Activated T-helper 1 cell treated with anti-CD3 and anti-CD28 coated beads, Interleukin-2, amount 50 U/mL, for 16 hours (primary cell): ENCODE measurements at regions not wholly inside any gene's neighbourhood (a gene's known extent, or its start where the extent isn't known, plus 50 kb on each side); places are given as distances from the start of the nearest gene placed in this dataset.

Experiments
- DNase-seq, 2 donors: peaks; one replicate each; pipeline ENCODE4 v3.0.0-alpha.2; 2020; ENCODE audit warnings: low read depth in 1 of 2, low spot score in 1 of 2

DNA sequence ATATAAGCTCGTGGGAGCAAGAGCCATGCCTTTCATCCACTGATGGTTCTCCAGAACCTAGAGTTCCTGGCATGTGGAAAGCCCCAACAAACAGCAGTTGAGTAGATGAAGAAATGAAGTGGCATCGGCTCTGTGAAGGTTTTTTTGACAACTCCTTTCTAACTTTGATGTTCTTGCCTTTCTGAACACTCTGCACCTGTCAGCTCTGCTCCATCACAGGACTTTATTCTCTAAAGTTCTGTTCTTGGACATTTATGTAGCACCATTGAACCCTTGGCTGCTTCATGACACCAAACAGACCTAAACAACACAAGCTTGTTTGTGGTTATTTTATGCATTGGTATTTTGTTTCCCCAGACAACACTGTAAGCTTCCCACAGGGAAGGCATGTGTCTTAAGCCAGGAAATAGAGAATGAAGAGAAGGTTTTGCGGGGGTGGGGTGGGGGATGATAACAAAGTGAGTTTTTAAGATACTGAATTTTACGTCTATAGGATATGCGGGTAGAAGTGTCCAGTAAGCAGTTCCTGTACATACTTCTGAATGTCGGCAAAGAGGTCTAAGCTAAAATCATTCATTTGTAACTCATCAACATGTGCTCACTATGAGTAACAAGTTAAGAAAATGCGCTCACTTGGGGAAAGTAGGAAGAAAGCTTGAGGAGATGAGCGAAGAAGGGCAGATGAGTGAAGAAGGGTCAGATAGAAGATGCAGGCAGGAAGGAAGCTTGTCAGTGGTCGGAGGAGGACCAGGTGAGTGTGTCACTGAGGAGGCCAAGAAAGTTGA lies 146.0 kb upstream of the PLEKHG7 start:
- no peak for DNase-seq

GRCh38 chr12:92556141-92556540 lies 146.6 kb upstream of the PLEKHG7 start:
- no peak for DNase-seq

GRCh38 chr12:92554158-92555073 lies 148.4 kb upstream of the PLEKHG7 start:
- no peak for DNase-seq

DNA sequence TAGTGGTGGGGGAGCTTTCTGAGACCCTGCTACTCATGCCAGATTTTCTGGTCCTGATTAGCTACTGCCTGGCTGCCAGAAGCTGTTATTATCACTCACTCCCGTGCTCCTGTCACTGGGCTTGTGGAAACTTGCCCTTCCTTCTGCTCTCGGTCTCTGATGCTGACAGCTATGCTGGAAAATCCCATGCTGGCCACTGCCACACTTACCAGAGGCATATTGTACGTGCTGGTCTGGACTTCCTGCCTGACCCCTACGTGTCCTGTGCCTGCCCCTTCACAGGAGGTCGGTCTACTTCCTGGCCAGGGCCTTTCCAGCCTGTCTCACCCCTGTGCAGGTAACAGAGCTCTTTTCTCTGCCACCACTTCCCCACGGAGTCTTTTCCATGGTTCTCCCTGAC lies 149.4 kb upstream of the PLEKHG7 start:
- DNase-seq: no peak

- DNase-seq: no peak
Measured at GRCh38 chr12:92552412-92553108, 150.2 kb upstream of the PLEKHG7 start.

- peak in 1 of 2 donors; percentile 9 for DNase-seq
Measured at GRCh38 chr12:92551853-92552397, 150.9 kb upstream of the PLEKHG7 start.

GRCh38 chr12:92551210-92551609 lies 151.6 kb upstream of the PLEKHG7 start:
- no peak for DNase-seq

DNA sequence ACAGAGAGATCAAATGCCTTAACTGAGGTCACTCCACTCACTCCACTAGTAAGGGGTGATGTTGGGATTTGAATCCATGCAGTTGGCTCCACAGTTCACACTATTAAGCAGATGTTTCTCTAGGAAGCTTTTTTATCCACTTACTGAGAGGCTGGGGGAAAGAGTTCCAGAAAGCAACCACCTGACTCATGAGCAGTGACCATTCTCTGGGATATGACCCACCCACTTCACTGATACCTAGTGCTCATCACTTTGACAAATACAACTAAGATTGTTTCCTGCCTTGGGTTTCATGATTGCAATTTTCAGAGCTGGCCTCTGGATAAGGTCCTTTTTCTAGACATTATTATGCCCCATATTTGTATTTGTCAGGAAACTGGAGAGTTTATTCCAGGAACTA lies 152.1 kb upstream of the PLEKHG7 start:
- DNase-seq: no peak

DNA sequence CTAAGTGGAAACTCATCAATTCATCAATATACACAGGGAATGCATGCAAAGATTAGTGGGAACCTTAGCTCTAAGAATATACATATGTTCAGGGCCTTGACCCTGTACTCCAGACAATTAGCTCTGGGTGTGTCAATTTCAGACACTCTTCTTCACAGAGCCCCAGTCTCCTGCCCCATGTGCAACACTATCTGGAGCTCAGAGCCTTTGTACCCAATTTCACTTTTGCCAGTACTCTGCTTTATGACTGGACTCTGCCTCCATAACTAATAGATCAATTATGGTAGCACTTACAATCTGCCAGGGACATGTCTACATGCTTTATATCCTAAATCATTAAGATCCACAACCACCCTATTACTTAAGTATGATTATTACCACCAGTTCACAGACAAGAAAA lies 152.5 kb upstream of the PLEKHG7 start:
- DNase-seq: no peak

DNA sequence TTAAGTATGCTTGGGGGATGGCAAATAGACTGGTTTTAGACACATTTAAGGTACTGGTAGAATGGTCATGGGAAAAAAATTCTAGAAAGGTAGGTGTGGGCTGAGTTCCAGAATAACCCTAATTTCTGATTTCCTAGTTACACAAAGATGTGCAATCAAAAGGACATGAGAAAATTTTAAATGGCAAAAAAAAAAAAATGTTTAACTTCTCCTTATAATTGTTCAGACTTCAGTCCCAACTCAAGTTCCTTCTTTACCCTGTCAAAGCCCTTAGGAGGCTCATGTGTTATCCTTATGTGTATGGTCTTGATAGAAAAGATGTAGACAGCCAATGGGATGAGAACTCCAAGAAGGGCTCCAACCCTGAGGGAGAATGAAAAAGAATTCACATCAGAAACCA lies 153.3 kb upstream of the PLEKHG7 start:
- no peak for DNase-seq

- DNase-seq: no peak
Measured at GRCh38 chr12:92547906-92548305, 154.9 kb upstream of the PLEKHG7 start.

GRCh38 chr12:92547420-92547819 lies 155.4 kb upstream of the PLEKHG7 start:
- no peak for DNase-seq

- DNase-seq: no peak
Measured at GRCh38 chr12:92546635-92547348, 156.0 kb upstream of the PLEKHG7 start.

DNA sequence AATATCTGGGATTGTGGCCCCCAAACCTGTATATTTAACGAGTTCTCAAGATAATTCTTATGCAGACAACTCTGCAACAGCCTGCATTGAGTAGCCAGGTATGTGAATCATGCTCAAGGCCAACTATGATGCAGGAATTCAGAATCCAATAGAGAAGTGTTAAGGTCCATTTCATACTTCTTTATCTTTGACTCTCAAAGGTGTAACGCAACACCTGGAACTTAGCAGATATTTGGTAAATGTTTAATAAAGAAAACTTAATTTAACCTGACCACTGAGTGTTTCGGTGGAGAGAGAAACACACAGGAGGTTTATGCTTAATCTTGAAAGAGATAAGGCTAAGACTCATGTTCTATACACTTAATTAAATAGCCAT lies 156.5 kb upstream of the PLEKHG7 start:
- DNase-seq: no peak

DNA sequence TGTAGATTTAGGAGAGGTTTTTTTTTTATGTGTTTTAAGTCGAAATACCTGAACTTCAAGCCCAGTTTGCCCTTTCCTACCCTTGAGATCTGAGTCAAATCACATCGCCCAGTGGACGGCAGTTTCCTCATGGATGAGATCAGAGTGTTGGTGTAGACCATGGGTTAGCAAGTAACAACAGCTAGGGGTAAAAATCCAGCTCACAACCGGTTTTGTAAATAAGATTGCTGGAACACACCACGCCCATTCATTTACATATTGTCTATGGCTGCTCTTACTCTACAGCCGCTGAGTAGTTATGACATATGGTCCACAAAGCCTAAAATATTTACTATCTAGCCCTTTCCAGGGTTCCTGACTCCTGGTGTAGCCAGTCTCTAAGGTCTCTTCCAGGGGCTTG lies 158.5 kb upstream of the PLEKHG7 start:
- DNase-seq: no peak

DNA sequence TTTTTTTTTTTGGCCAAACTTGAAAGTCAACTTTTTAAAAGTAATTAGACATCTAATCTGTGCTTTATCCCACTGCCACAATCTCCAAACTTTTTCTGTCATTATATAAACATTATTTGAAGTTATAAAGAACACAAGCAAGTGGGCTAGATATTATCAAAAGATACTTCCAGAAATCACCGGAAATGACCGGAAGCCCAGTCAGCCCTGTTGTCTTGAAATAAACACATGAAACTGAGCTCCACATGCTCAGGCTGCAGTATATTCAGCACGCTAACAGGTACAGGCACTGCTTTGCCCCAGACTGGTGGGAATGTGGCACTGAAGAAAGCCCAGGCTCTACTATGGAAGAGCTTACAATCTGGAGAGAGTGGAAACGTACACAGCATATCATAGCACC lies 158.9 kb upstream of the PLEKHG7 start:
- no peak for DNase-seq

DNA sequence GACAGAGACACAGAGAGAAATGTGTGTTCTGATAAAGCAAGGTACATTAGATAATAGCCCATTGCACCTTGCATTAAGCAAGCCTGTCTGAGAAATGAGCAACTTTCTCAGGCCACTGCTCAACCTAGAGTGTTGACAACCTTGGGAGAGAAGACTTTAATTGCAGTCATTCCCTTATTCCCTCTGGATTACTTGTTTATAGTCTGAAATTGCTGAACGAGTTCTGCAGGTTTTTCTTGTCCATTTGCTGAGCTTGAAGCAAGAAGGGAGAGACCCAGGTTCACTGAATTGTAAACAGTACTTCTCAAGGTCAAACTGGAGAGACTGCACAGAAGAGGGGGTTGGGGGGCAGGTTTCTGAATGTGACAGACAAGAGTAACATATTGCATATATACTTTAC lies 159.4 kb upstream of the PLEKHG7 start:
- no peak for DNase-seq

DNA sequence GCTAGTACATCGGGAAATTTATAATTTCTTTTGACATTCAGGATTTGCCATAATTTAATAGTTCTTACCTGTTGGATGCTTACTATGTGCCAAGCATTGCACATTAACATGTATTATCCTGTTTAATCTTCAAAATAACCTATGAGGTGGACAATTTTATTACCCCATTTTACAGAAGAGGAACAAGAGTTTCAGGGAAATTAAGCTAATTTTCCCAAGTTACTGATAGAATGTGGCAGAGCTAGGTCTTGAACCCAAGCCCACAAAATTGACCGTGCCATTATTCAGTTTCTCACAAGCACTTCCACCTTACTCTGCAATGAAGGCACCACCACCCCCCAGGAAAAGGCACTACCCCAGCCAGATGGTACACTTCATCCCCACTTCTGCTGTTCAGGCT lies 161.1 kb upstream of the PLEKHG7 start:
- DNase-seq: no peak

- no peak for DNase-seq
Measured at GRCh38 chr12:92540782-92541423, 161.9 kb upstream of the PLEKHG7 start.
